Stimulated activated CD8-positive, alpha-beta memory T cell treated with anti-CD3 and anti-CD28 coated beads, Interleukin-4, amount 100 ng/mL, for 24 hours (primary cell): ENCODE measurements at regions not wholly inside any gene's neighbourhood (a gene's known extent, or its start where the extent isn't known, plus 50 kb on each side); places are given as distances from the start of the nearest gene placed in this dataset.
"Not testable (repeated sequence)": the region's sequence is repeated elsewhere in the genome, so short reads cannot be mapped to it uniquely, and the experiment has no call there.

Source experiments
- DNase-seq: peaks from one replicate; pipeline ENCODE4 v3.0.0-alpha.2; 2020; ENCODE audit warnings: low read depth

GRCh38 chr1:173300061-173301044 is 93.2 kb upstream of the TNFSF4 start:
- DNase-seq: no peak

GRCh38 chr1:173301507-173301906 is 94.4 kb upstream of the TNFSF4 start:
- DNase-seq: no peak

GRCh38 chr1:173302366-173302765 is 95.2 kb upstream of the TNFSF4 start:
- no peak for DNase-seq

- DNase-seq: no peak
Measured at GRCh38 chr1:173302890-173303829, 96.0 kb upstream of the TNFSF4 start.

GRCh38 chr1:173303984-173304383 is 96.9 kb upstream of the TNFSF4 start:
- DNase-seq: no peak

GRCh38 chr1:173304529-173305227 is 97.5 kb upstream of the TNFSF4 start:
- DNase-seq: no peak

GRCh38 chr1:173307845-173308244 is 100.7 kb upstream of the TNFSF4 start:
- DNase-seq: no peak

- DNase-seq: no peak
Measured at GRCh38 chr1:173314656-173315055, 107.5 kb upstream of the TNFSF4 start.

GRCh38 chr1:173315296-173315695 is 108.2 kb upstream of the TNFSF4 start:
- no peak for DNase-seq

- no peak for DNase-seq
Measured at GRCh38 chr1:173318788-173319187, 111.7 kb upstream of the TNFSF4 start.

GRCh38 chr1:173324352-173324751 is 117.2 kb upstream of the TNFSF4 start:
- not testable (repeated sequence) for DNase-seq

- DNase-seq: not testable (repeated sequence)
Measured at GRCh38 chr1:173327987-173328386, 120.9 kb upstream of the TNFSF4 start.

GRCh38 chr1:173328961-173329360 is 121.8 kb upstream of the TNFSF4 start:
- no peak for DNase-seq

GRCh38 chr1:173329726-173330125 is 122.6 kb upstream of the TNFSF4 start:
- no peak for DNase-seq

- DNase-seq: no peak
Measured at GRCh38 chr1:173330149-173330951, 123.2 kb upstream of the TNFSF4 start.

GRCh38 chr1:173330952-173331548 is 123.9 kb upstream of the TNFSF4 start:
- not testable (repeated sequence) for DNase-seq

- DNase-seq: no peak
Measured at GRCh38 chr1:173332026-173332425, 124.9 kb upstream of the TNFSF4 start.

- DNase-seq: no peak
Measured at GRCh38 chr1:173333581-173333980, 126.5 kb upstream of the TNFSF4 start.

GRCh38 chr1:173337126-173337525 is 130.0 kb upstream of the TNFSF4 start:
- no peak for DNase-seq

- no peak for DNase-seq
Measured at GRCh38 chr1:173341307-173341706, 134.2 kb upstream of the TNFSF4 start.

GRCh38 chr1:173341971-173342370 is 134.8 kb upstream of the TNFSF4 start:
- DNase-seq: no peak
